Chondrocyte (in vitro differentiated cells): ENCODE measurements at regions not wholly inside any gene's neighbourhood (a gene's known extent, or its start where the extent isn't known, plus 50 kb on each side); places are given as distances from the start of the nearest gene placed in this dataset.

Source experiments
- DNase-seq: peaks from one replicate; pipeline ENCODE4 v3.0.0; 2021; ENCODE audit warnings: mixed read lengths, low spot score
- H3K27ac Mint-ChIP-seq: one replicate; pipeline ENCODE4 v1.8.0; 2021; ENCODE audit warnings: mild to moderate bottlenecking, moderate library complexity, mixed read lengths; ENCODE audit not compliant: unreplicated experiment
- H3K27me3 Mint-ChIP-seq: 2 replicates; pipeline ENCODE4 v1.8.0; 2021; ENCODE audit warnings: low read depth, mixed read lengths
- H3K36me3 Mint-ChIP-seq: 2 replicates; pipeline ENCODE4 v1.8.0; 2021; ENCODE audit warnings: low read depth, mixed read lengths
- H3K4me1 Mint-ChIP-seq: 2 replicates; pipeline ENCODE4 v1.8.0; 2021; ENCODE audit warnings: low read depth, mild to moderate bottlenecking, mixed read lengths
- H3K4me3 Mint-ChIP-seq: one replicate; pipeline ENCODE4 v1.8.0; 2021; ENCODE audit warnings: mild to moderate bottlenecking, moderate library complexity, mixed read lengths; ENCODE audit not compliant: unreplicated experiment
- H3K9me3 Mint-ChIP-seq: 2 replicates; pipeline ENCODE4 v1.8.0; 2021; ENCODE audit warnings: low read depth, mixed read lengths
- CTCF ChIP-seq: fragments of 200-600 bp; sonication (generic); IDR thresholded peaks from 2 replicates; pipeline ENCODE4 v1.5.0; 2021; ENCODE audit warnings: antibody characterized with exemption, mild to moderate bottlenecking, moderate library complexity

GRCh38 chr2:167875529-167875928, 371.9 kb downstream of the STK39 start:
- no peak for DNase-seq
- Mint-ChIP-seq H3K4me1 (no peaks in the 10 kb centered on the region), H3K27ac (no peak overlapping the region), H3K36me3 (no peaks in the 10 kb centered on the region), H3K4me3 (no peak overlapping the region), H3K27me3 (peaks cover 2% of the 10 kb centered on the region), H3K9me3 (peaks cover 3% of the 10 kb centered on the region)
- no peak for TF ChIP-seq CTCF

- Mint-ChIP-seq H3K27me3 (peaks cover 2% of the 10 kb centered on the region), H3K4me3 (no peak overlapping the region), H3K9me3 (peaks cover 3% of the 10 kb centered on the region), H3K27ac (no peak overlapping the region), H3K36me3 (no peaks in the 10 kb centered on the region), H3K4me1 (no peaks in the 10 kb centered on the region)
- DNase-seq: no peak
- no peak for TF ChIP-seq CTCF
These were observed 372.6 kb downstream of the STK39 start for GRCh38 chr2:167874812-167875211.

- Mint-ChIP-seq H3K27ac (no peak overlapping the region), H3K9me3 (peaks cover 3% of the 10 kb centered on the region), H3K36me3 (no peaks in the 10 kb centered on the region), H3K4me3 (no peak overlapping the region), H3K27me3 (no peaks in the 10 kb centered on the region), H3K4me1 (no peaks in the 10 kb centered on the region)
- no peak for TF ChIP-seq CTCF
- no peak for DNase-seq
These were observed 376.1 kb downstream of the STK39 start for GRCh38 chr2:167871286-167871685.

GRCh38 chr2:167869200-167869599, 378.2 kb downstream of the STK39 start:
- no peaks in the 10 kb centered on the region for H3K36me3 Mint-ChIP-seq
- H3K4me1 Mint-ChIP-seq: peaks cover 3% of the 10 kb centered on the region

GRCh38 chr2:167863377-167863776, 384.0 kb downstream of the STK39 start:
- Mint-ChIP-seq H3K36me3 (peaks cover 1% of the 10 kb centered on the region), H3K4me1 (peaks cover 23% of the 10 kb centered on the region), H3K9me3 (no peaks in the 10 kb centered on the region), H3K27me3 (no peaks in the 10 kb centered on the region), H3K4me3 (no peak overlapping the region), H3K27ac (no peak overlapping the region)
- TF ChIP-seq CTCF: no peak
- no peak for DNase-seq

More at GRCh38 chr2:167869200-167869599, 378.2 kb downstream of the STK39 start:
- Mint-ChIP-seq H3K27me3 (no peaks in the 10 kb centered on the region), H3K27ac (no peak overlapping the region), H3K9me3 (peaks cover 3% of the 10 kb centered on the region), H3K4me3 (no peak overlapping the region)
- TF ChIP-seq CTCF: peak; percentile 9
- no peak for DNase-seq
